ENCODE measurements at regions not wholly inside any gene's neighbourhood (a gene's known extent, or its start where the extent isn't known, plus 50 kb on each side); places are given as distances from the start of the nearest gene placed in this dataset.

GRCh38 chr3:165642761-165643420, 194.3 kb downstream of the BCHE start:
- Mint-ChIP-seq H3K4me1 (no peaks in the 10 kb centered on the region), H3K9me3 (peaks cover 21% of the 10 kb centered on the region), H3K4me3 (no peak overlapping the region), H3K36me3 (no peaks in the 10 kb centered on the region), H3K27ac (no peak overlapping the region)
- ATAC-seq (no peak), DNase-seq (ENCODE audit: low spot score in 2 of 2) (no peak)

GRCh38 chr3:165641569-165642310, 195.5 kb downstream of the BCHE start:
- no peak for DNase-seq (ENCODE audit: low spot score in 2 of 2)
- Mint-ChIP-seq H3K27ac (no peak overlapping the region), H3K4me3 (no peak overlapping the region), H3K4me1 (no peaks in the 10 kb centered on the region), H3K36me3 (no peaks in the 10 kb centered on the region), H3K9me3 (peaks cover 21% of the 10 kb centered on the region)
- no peak for ATAC-seq

GRCh38 chr3:165640970-165641369, 196.3 kb downstream of the BCHE start:
- no peak for DNase-seq (ENCODE audit: low spot score in 2 of 2)
- Mint-ChIP-seq H3K36me3 (no peaks in the 10 kb centered on the region), H3K4me1 (no peaks in the 10 kb centered on the region), H3K4me3 (no peak overlapping the region), H3K9me3 (peaks cover 21% of the 10 kb centered on the region), H3K27ac (no peak overlapping the region)
- ATAC-seq: no peak

- no peak overlapping the region for H3K27ac Mint-ChIP-seq
- no peak overlapping the region for H3K4me3 Mint-ChIP-seq
- H3K4me1 Mint-ChIP-seq: no peaks in the 10 kb centered on the region
- no peak for ATAC-seq
- DNase-seq (ENCODE audit: low spot score in 2 of 2): no peak
- no peaks in the 10 kb centered on the region for H3K36me3 Mint-ChIP-seq
- H3K9me3 Mint-ChIP-seq: peaks cover 21% of the 10 kb centered on the region
Measured at GRCh38 chr3:165640031-165640430, 197.2 kb downstream of the BCHE start.

GRCh38 chr3:165638034-165638433, 199.2 kb downstream of the BCHE start:
- no peaks in the 10 kb centered on the region for H3K36me3 Mint-ChIP-seq
- no peak overlapping the region for H3K27ac Mint-ChIP-seq
- ATAC-seq (no peak), DNase-seq (ENCODE audit: low spot score in 2 of 2) (no peak)
- no peaks in the 10 kb centered on the region for H3K4me1 Mint-ChIP-seq
- no peak overlapping the region for H3K4me3 Mint-ChIP-seq
- H3K9me3 Mint-ChIP-seq: peaks cover 31% of the 10 kb centered on the region

GRCh38 chr3:165636684-165637015, 200.6 kb downstream of the BCHE start:
- H3K27ac Mint-ChIP-seq: no peak overlapping the region
- no peak for ATAC-seq
- DNase-seq (ENCODE audit: low spot score in 2 of 2): no peak
- peaks cover 23% of the 10 kb centered on the region for H3K9me3 Mint-ChIP-seq
- no peak overlapping the region for H3K4me3 Mint-ChIP-seq
- no peaks in the 10 kb centered on the region for H3K36me3 Mint-ChIP-seq
- H3K4me1 Mint-ChIP-seq: no peaks in the 10 kb centered on the region

GRCh38 chr3:165635791-165636683, 201.2 kb downstream of the BCHE start:
- H3K4me1 Mint-ChIP-seq: no peaks in the 10 kb centered on the region
- DNase-seq (ENCODE audit: low spot score in 2 of 2): no peak
- H3K9me3 Mint-ChIP-seq: peaks cover 25% of the 10 kb centered on the region
- no peak overlapping the region for H3K4me3 Mint-ChIP-seq
- ATAC-seq: no peak
- H3K36me3 Mint-ChIP-seq: no peaks in the 10 kb centered on the region
- no peak overlapping the region for H3K27ac Mint-ChIP-seq

GRCh38 chr3:165624761-165625160, 212.5 kb downstream of the BCHE start:
- ATAC-seq: no peak
- H3K36me3 Mint-ChIP-seq: no peaks in the 10 kb centered on the region
- no peaks in the 10 kb centered on the region for H3K4me1 Mint-ChIP-seq
- DNase-seq (ENCODE audit: low spot score in 2 of 2): no peak
- H3K4me3 Mint-ChIP-seq: no peak overlapping the region
- no peak overlapping the region for H3K27ac Mint-ChIP-seq
- H3K9me3 Mint-ChIP-seq: peaks cover 11% of the 10 kb centered on the region

- no peaks in the 10 kb centered on the region for H3K36me3 Mint-ChIP-seq
Measured at GRCh38 chr3:165622356-165622755, 214.9 kb downstream of the BCHE start.

GRCh38 chr3:165619069-165619468, 218.2 kb downstream of the BCHE start:
- Mint-ChIP-seq H3K36me3 (no peaks in the 10 kb centered on the region), H3K4me1 (no peaks in the 10 kb centered on the region), H3K9me3 (peaks cover 17% of the 10 kb centered on the region), H3K27ac (no peak overlapping the region), H3K4me3 (no peak overlapping the region)
- DNase-seq (ENCODE audit: low spot score in 2 of 2): no peak
- ATAC-seq: no peak

More at GRCh38 chr3:165622356-165622755, 214.9 kb downstream of the BCHE start:
- Mint-ChIP-seq H3K4me1 (no peaks in the 10 kb centered on the region), H3K4me3 (no peak overlapping the region), H3K9me3 (peaks cover 17% of the 10 kb centered on the region), H3K27ac (no peak overlapping the region)
- ATAC-seq (no peak), DNase-seq (ENCODE audit: low spot score in 2 of 2) (no peak)

GRCh38 chr3:165617134-165617533, 220.1 kb downstream of the BCHE start:
- DNase-seq (ENCODE audit: low spot score in 2 of 2) (no peak), ATAC-seq (no peak)
- H3K36me3 Mint-ChIP-seq: no peaks in the 10 kb centered on the region
- H3K27ac Mint-ChIP-seq: no peak overlapping the region
- H3K4me3 Mint-ChIP-seq: no peak overlapping the region
- peaks cover 10% of the 10 kb centered on the region for H3K9me3 Mint-ChIP-seq
- H3K4me1 Mint-ChIP-seq: no peaks in the 10 kb centered on the region

- H3K36me3 Mint-ChIP-seq: no peaks in the 10 kb centered on the region
- DNase-seq (ENCODE audit: low spot score in 2 of 2): no peak
- no peaks in the 10 kb centered on the region for H3K4me1 Mint-ChIP-seq
- no peak overlapping the region for H3K27ac Mint-ChIP-seq
- H3K9me3 Mint-ChIP-seq: peaks cover 10% of the 10 kb centered on the region
- ATAC-seq: no peak
- H3K4me3 Mint-ChIP-seq: no peak overlapping the region
Measured at GRCh38 chr3:165614337-165614736, 222.9 kb downstream of the BCHE start.

- peaks cover 2% of the 10 kb centered on the region for H3K9me3 Mint-ChIP-seq
- no peak for ATAC-seq
Measured at GRCh38 chr3:165613014-165613413, 224.2 kb downstream of the BCHE start.

GRCh38 chr3:165607221-165607620, 230.0 kb downstream of the BCHE start:
- no peaks in the 10 kb centered on the region for H3K36me3 Mint-ChIP-seq
- peaks cover 6% of the 10 kb centered on the region for H3K9me3 Mint-ChIP-seq
- no peak for ATAC-seq
- H3K4me3 Mint-ChIP-seq: no peak overlapping the region
- no peak overlapping the region for H3K27ac Mint-ChIP-seq
- no peak for DNase-seq (ENCODE audit: low spot score in 2 of 2)
- no peaks in the 10 kb centered on the region for H3K4me1 Mint-ChIP-seq

More at GRCh38 chr3:165613014-165613413, 224.2 kb downstream of the BCHE start:
- no peaks in the 10 kb centered on the region for H3K4me1 Mint-ChIP-seq
- no peaks in the 10 kb centered on the region for H3K36me3 Mint-ChIP-seq
- H3K4me3 Mint-ChIP-seq: no peak overlapping the region
- no peak overlapping the region for H3K27ac Mint-ChIP-seq
- DNase-seq (ENCODE audit: low spot score in 2 of 2): no peak

- no peak overlapping the region for H3K4me3 Mint-ChIP-seq
- peaks cover 6% of the 10 kb centered on the region for H3K9me3 Mint-ChIP-seq
- no peak overlapping the region for H3K27ac Mint-ChIP-seq
- ATAC-seq (no peak), DNase-seq (ENCODE audit: low spot score in 2 of 2) (no peak)
- H3K4me1 Mint-ChIP-seq: no peaks in the 10 kb centered on the region
- H3K36me3 Mint-ChIP-seq: no peaks in the 10 kb centered on the region
Measured at GRCh38 chr3:165603196-165603595, 234.0 kb downstream of the BCHE start.
